ENCODE measurements at regions not wholly inside any gene's neighbourhood (a gene's known extent, or its start where the extent isn't known, plus 50 kb on each side); places are given as distances from the start of the nearest gene placed in this dataset.

DNA sequence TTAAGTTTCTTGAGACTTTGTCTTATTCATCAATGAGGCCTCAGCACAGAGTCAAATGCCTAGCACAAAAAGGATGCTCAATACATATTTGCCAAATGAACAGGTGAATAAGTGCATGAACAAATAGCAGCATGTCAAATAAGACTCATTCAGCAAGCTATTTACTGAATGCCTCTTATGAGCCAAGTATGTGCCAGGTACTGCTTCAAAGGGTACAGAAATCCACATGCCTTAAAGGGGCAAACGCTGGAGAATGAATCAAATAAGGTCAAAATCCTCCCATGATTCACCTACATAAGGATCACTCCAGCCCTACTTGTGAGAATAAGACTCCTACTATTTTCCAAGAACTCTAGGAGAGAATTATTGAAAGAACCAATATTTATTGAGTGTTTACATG is 260.2 kb upstream of the CPEB2 start:
- H3K4me3 ChIP-seq (ENCODE audit: low read length) = no peak overlapping the region
- no peaks in the 10 kb centered on the region for H3K36me3 ChIP-seq (ENCODE audit: insufficient read depth, low read length)
- no peaks in the 10 kb centered on the region for H3K9me3 ChIP-seq (replicated peaks; ENCODE audit: low read length)
- peaks cover 5% of the 10 kb centered on the region for H3K27me3 ChIP-seq (ENCODE audit: control insufficient read depth, insufficient read depth, low read length)
- no peaks in the 10 kb centered on the region for H3K4me1 ChIP-seq (ENCODE audit: control insufficient read depth, insufficient read depth, low read length)
- H3K9ac ChIP-seq (ENCODE audit: low read depth, low read length) = no peak overlapping the region
- H3K4me2 ChIP-seq (ENCODE audit: low read length) = no peak overlapping the region

DNA sequence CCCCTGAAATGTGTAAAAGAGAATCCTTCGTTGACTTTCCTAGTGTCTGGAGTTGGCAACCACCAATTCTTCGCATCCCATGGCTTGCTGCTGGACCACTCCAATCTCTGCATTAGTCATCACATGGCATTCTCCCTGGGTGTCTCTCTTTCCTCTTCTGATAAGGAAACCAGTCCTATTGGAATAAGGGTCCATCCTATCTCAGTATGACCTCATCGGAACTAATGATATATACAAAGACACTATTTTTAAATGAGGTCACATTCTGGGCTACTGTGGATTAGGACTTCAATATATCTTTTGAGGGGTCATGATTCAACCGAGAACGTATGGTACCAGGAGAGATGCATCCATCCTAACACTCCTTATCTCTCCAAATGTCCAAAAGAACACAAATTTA is 259.1 kb upstream of the CPEB2 start:
- Histone ChIP-seq H3K27me3 (ENCODE audit: control insufficient read depth, insufficient read depth, low read length) (no peaks in the 10 kb centered on the region), H3K4me3 (ENCODE audit: low read length) (no peak overlapping the region), H3K4me2 (ENCODE audit: low read length) (no peak overlapping the region), H3K36me3 (ENCODE audit: insufficient read depth, low read length) (no peaks in the 10 kb centered on the region), H3K4me1 (ENCODE audit: control insufficient read depth, insufficient read depth, low read length) (no peaks in the 10 kb centered on the region), H3K9me3 (replicated peaks; ENCODE audit: low read length) (no peaks in the 10 kb centered on the region), H3K9ac (ENCODE audit: low read depth, low read length) (no peak overlapping the region)

DNA sequence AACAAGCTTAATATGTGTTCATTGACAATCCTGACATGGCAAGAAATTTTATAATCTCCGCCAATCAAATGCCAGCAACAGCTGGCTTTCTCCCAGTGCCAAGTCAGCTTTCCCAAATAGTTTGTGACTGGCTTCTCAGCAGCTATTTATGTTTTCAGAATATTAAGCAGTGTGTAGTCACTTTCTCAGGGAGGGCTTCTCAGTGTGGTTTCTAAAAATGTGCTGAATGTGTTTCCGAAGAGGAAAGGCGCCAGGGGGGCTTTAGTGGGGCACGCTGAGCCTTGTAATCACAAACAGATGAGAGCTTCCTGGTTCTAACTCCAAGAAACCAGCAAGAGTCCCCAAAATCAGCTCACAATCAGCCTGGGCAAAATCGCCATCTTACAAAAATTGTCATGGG is 258.7 kb upstream of the CPEB2 start:
- no peak overlapping the region for H3K4me3 ChIP-seq (ENCODE audit: low read length)
- H3K36me3 ChIP-seq (ENCODE audit: insufficient read depth, low read length) = no peaks in the 10 kb centered on the region
- no peaks in the 10 kb centered on the region for H3K4me1 ChIP-seq (ENCODE audit: control insufficient read depth, insufficient read depth, low read length)
- no peaks in the 10 kb centered on the region for H3K27me3 ChIP-seq (ENCODE audit: control insufficient read depth, insufficient read depth, low read length)
- H3K9me3 ChIP-seq (replicated peaks; ENCODE audit: low read length) = no peaks in the 10 kb centered on the region
- no peak overlapping the region for H3K4me2 ChIP-seq (ENCODE audit: low read length)
- no peak overlapping the region for H3K9ac ChIP-seq (ENCODE audit: low read depth, low read length)

DNA sequence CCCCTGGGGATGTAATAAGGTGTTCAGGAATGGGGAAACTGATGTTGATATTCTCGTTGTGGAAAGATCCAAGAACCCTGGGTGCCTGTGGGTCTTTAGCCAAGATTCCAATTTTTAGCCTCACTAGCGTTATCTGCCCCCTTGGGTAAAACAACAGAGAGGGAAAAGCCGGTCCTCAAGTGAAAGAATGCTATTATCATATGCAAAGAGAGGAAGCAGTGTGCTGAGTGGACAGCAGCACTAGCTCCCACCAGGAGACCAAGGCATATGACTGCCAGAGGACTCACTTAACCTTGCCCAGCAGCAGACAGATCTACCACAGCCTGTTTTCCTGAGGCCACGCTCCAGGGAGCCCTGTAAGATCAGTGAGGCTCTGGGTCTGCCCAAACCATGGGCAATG is 257.9 kb upstream of the CPEB2 start:
- Histone ChIP-seq H3K9ac (ENCODE audit: low read depth, low read length) (no peak overlapping the region), H3K9me3 (replicated peaks; ENCODE audit: low read length) (no peaks in the 10 kb centered on the region), H3K4me2 (ENCODE audit: low read length) (no peak overlapping the region), H3K4me3 (ENCODE audit: low read length) (no peak overlapping the region), H3K27me3 (ENCODE audit: control insufficient read depth, insufficient read depth, low read length) (no peaks in the 10 kb centered on the region), H3K4me1 (ENCODE audit: control insufficient read depth, insufficient read depth, low read length) (no peaks in the 10 kb centered on the region), H3K36me3 (ENCODE audit: insufficient read depth, low read length) (no peaks in the 10 kb centered on the region)

DNA sequence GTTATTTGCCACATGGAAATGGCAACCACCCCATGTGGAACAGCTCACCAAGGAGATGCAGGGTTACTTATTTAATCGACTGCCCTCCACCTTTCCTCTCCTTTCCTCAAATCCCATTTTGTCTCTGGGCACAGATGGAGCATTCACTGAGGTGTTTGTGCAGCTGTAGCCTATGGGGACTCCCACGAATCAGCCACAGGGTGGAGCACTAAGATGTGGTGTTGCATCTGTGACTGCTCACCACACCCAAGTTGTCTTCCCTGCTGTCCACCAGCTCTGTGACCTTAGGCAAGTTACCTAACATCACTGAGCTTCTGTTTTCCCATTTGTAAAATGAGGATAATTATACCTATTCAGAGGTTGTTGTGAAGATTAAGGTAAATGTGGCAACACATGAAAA is 252.4 kb upstream of the CPEB2 start:
- no peak overlapping the region for H3K4me3 ChIP-seq (ENCODE audit: low read length)

DNA sequence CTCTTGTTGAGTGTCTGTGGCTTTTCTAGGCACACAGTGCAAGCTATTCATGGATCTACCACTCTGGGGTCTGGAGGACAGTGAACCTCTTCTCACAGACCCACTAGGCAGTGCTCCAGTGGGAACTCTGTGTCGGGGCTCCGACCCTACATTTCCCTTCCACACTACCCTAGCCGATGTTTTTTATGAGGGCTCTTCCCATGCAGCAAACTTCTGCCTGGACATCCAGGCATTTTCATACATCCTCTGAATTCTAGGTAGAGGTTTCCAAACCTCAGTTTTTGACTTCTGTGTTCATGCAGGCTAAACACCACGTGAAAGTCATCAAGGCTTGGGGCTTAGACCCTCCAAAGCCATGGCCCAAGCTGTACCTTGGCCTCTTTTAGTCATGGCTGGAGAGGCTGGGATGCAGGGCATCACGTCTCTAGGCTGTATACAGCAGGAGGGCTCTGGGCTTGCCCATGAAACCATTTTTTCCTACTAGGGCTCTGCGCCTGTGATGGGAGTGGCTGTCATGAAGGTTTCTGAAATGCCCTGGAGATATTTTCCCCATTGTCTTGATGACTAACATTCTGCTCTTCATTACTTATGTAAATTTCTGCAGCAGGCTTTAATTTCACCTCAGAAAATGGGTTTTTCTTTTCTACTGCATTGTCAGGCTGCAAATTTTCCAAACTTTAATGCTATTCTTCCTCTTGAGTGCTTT is 249.8 kb upstream of the CPEB2 start:
- no peak overlapping the region for H3K4me2 ChIP-seq (ENCODE audit: low read length)
- H3K27me3 ChIP-seq (ENCODE audit: control insufficient read depth, insufficient read depth, low read length) = no peaks in the 10 kb centered on the region
- no peak overlapping the region for H3K9ac ChIP-seq (ENCODE audit: low read depth, low read length)
- H3K4me3 ChIP-seq (ENCODE audit: low read length) = no peak overlapping the region
- no peaks in the 10 kb centered on the region for H3K36me3 ChIP-seq (ENCODE audit: insufficient read depth, low read length)
- H3K9me3 ChIP-seq (replicated peaks; ENCODE audit: low read length) = no peaks in the 10 kb centered on the region
- no peaks in the 10 kb centered on the region for H3K4me1 ChIP-seq (ENCODE audit: control insufficient read depth, insufficient read depth, low read length)

More for the DNA sequence above, 252.4 kb upstream of the CPEB2 start:
- Histone ChIP-seq H3K27me3 (ENCODE audit: control insufficient read depth, insufficient read depth, low read length) (no peaks in the 10 kb centered on the region), H3K9me3 (replicated peaks; ENCODE audit: low read length) (no peaks in the 10 kb centered on the region), H3K4me2 (ENCODE audit: low read length) (no peak overlapping the region), H3K4me1 (ENCODE audit: control insufficient read depth, insufficient read depth, low read length) (no peaks in the 10 kb centered on the region), H3K9ac (ENCODE audit: low read depth, low read length) (no peak overlapping the region), H3K36me3 (ENCODE audit: insufficient read depth, low read length) (no peaks in the 10 kb centered on the region)

DNA sequence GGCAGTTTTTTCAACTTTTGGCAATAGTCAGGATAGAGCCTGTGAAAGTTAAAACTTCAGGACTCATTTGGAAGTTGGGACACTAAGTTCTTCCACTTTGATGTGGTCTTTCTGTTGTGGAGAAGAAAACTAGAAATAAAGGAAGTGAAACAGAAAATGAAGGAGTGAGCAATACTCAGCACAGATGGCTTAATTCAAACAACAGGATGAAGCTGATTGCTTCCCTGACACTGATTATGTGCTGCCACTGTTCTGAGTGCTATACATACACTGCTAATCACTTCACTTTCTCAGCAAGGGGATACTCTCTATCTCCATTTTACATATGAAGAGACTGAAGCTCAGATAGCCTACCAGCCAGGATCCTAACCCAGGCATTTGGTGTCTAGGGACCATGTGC is 235.1 kb upstream of the CPEB2 start:
- Histone ChIP-seq H3K4me3 (ENCODE audit: low read length) (no peak overlapping the region), H3K27me3 (ENCODE audit: control insufficient read depth, insufficient read depth, low read length) (peaks cover under 1% of the 10 kb centered on the region), H3K4me1 (ENCODE audit: control insufficient read depth, insufficient read depth, low read length) (no peaks in the 10 kb centered on the region), H3K36me3 (ENCODE audit: insufficient read depth, low read length) (no peaks in the 10 kb centered on the region), H3K4me2 (ENCODE audit: low read length) (no peak overlapping the region), H3K9ac (ENCODE audit: low read depth, low read length) (no peak overlapping the region), H3K9me3 (replicated peaks; ENCODE audit: low read length) (no peaks in the 10 kb centered on the region)

DNA sequence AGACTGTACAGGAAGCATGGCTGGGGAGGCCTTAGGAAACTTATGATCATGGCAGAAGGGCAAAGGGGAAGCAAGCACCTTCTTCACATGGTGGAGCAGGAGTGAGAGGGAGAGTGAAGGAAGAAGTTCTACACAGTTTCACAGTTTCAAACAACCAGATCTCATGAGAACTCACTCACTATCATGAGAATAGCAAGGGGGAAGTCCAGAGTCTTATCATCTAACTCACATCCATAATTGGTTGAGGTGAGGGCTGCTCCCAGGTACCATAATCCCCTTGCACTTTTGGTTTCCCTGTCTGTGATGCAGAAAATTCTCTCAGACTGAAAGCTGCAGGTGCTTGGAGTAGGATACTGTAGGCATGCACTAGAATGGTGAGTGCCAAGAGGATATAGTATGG is 233.8 kb upstream of the CPEB2 start:
- H3K4me3 ChIP-seq (ENCODE audit: low read length) = no peak overlapping the region
- H3K27me3 ChIP-seq (ENCODE audit: control insufficient read depth, insufficient read depth, low read length) = no peaks in the 10 kb centered on the region
- H3K4me1 ChIP-seq (ENCODE audit: control insufficient read depth, insufficient read depth, low read length) = no peaks in the 10 kb centered on the region
- no peaks in the 10 kb centered on the region for H3K36me3 ChIP-seq (ENCODE audit: insufficient read depth, low read length)
- no peaks in the 10 kb centered on the region for H3K9me3 ChIP-seq (replicated peaks; ENCODE audit: low read length)
- H3K4me2 ChIP-seq (ENCODE audit: low read length) = no peak overlapping the region
- H3K9ac ChIP-seq (ENCODE audit: low read depth, low read length) = no peak overlapping the region

DNA sequence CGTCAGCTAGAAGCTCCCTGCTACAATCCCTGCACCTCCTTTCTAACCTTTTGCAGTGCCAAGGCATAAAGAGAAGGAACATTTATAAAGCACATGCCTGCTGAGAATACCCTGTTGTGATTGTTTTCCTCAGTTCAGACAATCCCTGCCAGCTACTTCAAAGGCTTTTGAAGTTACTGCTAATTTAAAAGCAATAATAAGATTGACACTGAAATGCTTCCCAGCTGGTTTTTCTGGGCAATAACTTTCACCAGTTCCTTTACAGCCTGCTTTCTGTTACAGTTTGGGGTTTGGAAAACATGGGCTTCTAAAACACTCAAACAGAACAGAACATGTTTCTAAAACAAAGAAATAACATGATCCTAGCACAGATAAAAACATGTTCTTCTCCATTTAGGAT is 232.3 kb upstream of the CPEB2 start:
- no peaks in the 10 kb centered on the region for H3K27me3 ChIP-seq (ENCODE audit: control insufficient read depth, insufficient read depth, low read length)
- H3K4me1 ChIP-seq (ENCODE audit: control insufficient read depth, insufficient read depth, low read length) = no peaks in the 10 kb centered on the region
- H3K9ac ChIP-seq (ENCODE audit: low read depth, low read length) = no peak overlapping the region
- no peaks in the 10 kb centered on the region for H3K36me3 ChIP-seq (ENCODE audit: insufficient read depth, low read length)
- no peak overlapping the region for H3K4me3 ChIP-seq (ENCODE audit: low read length)
- H3K9me3 ChIP-seq (replicated peaks; ENCODE audit: low read length) = no peaks in the 10 kb centered on the region
- no peak overlapping the region for H3K4me2 ChIP-seq (ENCODE audit: low read length)

DNA sequence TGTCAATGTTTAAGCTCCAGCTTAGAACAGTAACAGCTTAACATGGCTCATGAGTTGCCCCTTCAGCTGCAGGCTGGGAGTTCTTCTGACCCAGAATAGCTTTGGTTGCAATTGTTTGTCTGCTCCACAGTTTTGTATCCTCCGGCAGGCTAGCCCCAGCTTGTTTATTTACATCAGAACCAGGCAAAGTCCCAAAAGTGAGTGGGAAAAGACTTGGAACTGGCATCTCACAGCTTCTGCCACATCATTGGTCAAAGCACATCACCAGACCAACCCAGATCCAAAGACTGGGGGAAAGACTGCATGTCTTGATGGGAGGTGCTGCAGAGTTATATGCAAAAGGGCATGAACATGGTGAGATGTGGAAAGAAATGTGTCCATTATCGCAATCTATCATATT is 231.2 kb upstream of the CPEB2 start:
- Histone ChIP-seq H3K4me3 (ENCODE audit: low read length) (no peak overlapping the region), H3K9ac (ENCODE audit: low read depth, low read length) (no peak overlapping the region), H3K4me2 (ENCODE audit: low read length) (no peak overlapping the region), H3K4me1 (ENCODE audit: control insufficient read depth, insufficient read depth, low read length) (no peaks in the 10 kb centered on the region), H3K9me3 (replicated peaks; ENCODE audit: low read length) (no peaks in the 10 kb centered on the region), H3K27me3 (ENCODE audit: control insufficient read depth, insufficient read depth, low read length) (no peaks in the 10 kb centered on the region), H3K36me3 (ENCODE audit: insufficient read depth, low read length) (no peaks in the 10 kb centered on the region)

DNA sequence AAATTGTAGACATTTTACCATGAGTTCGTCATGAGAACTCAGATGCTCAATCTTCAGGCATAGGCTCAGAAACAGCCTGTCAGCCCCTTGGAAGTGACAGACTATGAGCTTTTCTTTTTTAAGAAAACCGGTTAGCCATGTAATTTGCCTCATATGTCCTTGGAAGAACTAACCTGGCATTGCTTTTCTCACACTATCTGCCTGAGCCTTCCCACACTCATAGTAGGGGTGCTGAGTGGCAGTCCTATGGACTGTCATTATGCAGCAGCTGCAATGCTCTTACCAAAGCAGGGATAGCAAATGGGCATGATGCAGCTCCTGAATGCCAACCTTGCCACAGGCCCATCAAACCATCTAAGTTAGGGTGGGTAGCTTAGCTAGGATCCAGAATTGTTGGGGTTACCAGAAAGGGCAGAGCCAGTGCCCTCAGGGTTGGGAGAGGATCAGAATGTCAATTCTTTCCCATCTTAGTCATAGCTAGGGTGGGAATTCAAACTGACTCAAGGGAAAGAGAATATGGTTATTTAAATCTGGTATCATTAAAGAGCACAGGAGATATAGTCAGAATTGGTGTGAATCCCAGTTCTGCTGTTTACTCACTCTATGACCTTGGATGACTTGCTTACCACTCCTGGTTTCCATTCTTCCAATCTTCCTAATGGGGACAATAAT is 230.6 kb upstream of the CPEB2 start:
- no peak overlapping the region for H3K4me2 ChIP-seq (ENCODE audit: low read length)
- no peak overlapping the region for H3K9ac ChIP-seq (ENCODE audit: low read depth, low read length)
- no peaks in the 10 kb centered on the region for H3K4me1 ChIP-seq (ENCODE audit: control insufficient read depth, insufficient read depth, low read length)
- no peaks in the 10 kb centered on the region for H3K9me3 ChIP-seq (replicated peaks; ENCODE audit: low read length)
- H3K36me3 ChIP-seq (ENCODE audit: insufficient read depth, low read length) = no peaks in the 10 kb centered on the region
- H3K27me3 ChIP-seq (ENCODE audit: control insufficient read depth, insufficient read depth, low read length) = no peaks in the 10 kb centered on the region
- no peak overlapping the region for H3K4me3 ChIP-seq (ENCODE audit: low read length)

DNA sequence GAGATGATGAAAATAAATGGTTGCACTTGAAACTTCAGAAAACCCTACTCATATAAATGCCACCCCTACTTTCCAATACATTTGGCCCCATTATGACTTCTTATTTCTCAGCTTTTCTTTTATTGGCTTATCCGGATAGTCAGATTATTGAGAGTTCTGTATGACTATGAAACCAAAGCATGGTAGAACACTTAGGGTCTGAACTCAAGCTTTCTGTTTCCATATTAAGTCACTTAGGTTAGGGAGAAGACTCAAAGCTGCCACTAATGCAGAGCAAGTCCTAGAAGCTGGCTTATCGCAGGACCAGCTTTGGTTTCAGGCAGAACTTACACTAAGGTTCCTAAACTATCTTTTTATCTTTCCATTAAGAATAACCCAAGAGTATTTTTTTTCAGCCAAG is 229.9 kb upstream of the CPEB2 start:
- Histone ChIP-seq H3K36me3 (ENCODE audit: insufficient read depth, low read length) (no peaks in the 10 kb centered on the region), H3K4me3 (ENCODE audit: low read length) (no peak overlapping the region), H3K4me1 (ENCODE audit: control insufficient read depth, insufficient read depth, low read length) (no peaks in the 10 kb centered on the region), H3K9ac (ENCODE audit: low read depth, low read length) (no peak overlapping the region), H3K27me3 (ENCODE audit: control insufficient read depth, insufficient read depth, low read length) (no peaks in the 10 kb centered on the region), H3K9me3 (replicated peaks; ENCODE audit: low read length) (no peaks in the 10 kb centered on the region), H3K4me2 (ENCODE audit: low read length) (no peak overlapping the region)
